ENCODE measurements at regions not wholly inside any gene's neighbourhood (a gene's known extent, or its start where the extent isn't known, plus 50 kb on each side); places are given as distances from the start of the nearest gene placed in this dataset.

- no peak for DNase-seq
These were observed 183.5 kb downstream of the SUCNR1 start for GRCh38 chr3:152056987-152057386.

GRCh38 chr3:152058856-152059255 lies 185.4 kb downstream of the SUCNR1 start:
- DNase-seq = no peak

GRCh38 chr3:152060701-152061100 lies 187.3 kb downstream of the SUCNR1 start:
- DNase-seq = no peak

GRCh38 chr3:152061296-152061695 lies 187.9 kb downstream of the SUCNR1 start:
- DNase-seq = no peak

GRCh38 chr3:152069871-152070270 lies 196.4 kb downstream of the SUCNR1 start:
- no peak for DNase-seq

- DNase-seq = no peak
These were observed 197.4 kb upstream of the MBNL1 start for GRCh38 chr3:152071315-152071714.

GRCh38 chr3:152071924-152072323 lies 196.8 kb upstream of the MBNL1 start:
- no peak for DNase-seq

- no peak for DNase-seq
These were observed 195.5 kb upstream of the MBNL1 start for GRCh38 chr3:152073267-152073666.

GRCh38 chr3:152076148-152076547 lies 192.6 kb upstream of the MBNL1 start:
- no peak for DNase-seq

GRCh38 chr3:152079980-152080379 lies 188.7 kb upstream of the MBNL1 start:
- DNase-seq = no peak

- DNase-seq = no peak
These were observed 185.6 kb upstream of the MBNL1 start for GRCh38 chr3:152083135-152083534.

GRCh38 chr3:152084441-152085158 lies 184.1 kb upstream of the MBNL1 start:
- DNase-seq = no peak

GRCh38 chr3:152087153-152087552 lies 181.6 kb upstream of the MBNL1 start:
- DNase-seq = no peak

GRCh38 chr3:152089528-152089927 lies 179.2 kb upstream of the MBNL1 start:
- DNase-seq = no peak

GRCh38 chr3:152091725-152092124 lies 177.0 kb upstream of the MBNL1 start:
- no peak for DNase-seq

- DNase-seq = no peak
These were observed 174.8 kb upstream of the MBNL1 start for GRCh38 chr3:152093901-152094300.

- DNase-seq = no peak
These were observed 174.3 kb upstream of the MBNL1 start for GRCh38 chr3:152094406-152094805.

- DNase-seq = no peak
These were observed 173.3 kb upstream of the MBNL1 start for GRCh38 chr3:152095472-152095871.

- no peak for DNase-seq
These were observed 172.3 kb upstream of the MBNL1 start for GRCh38 chr3:152096280-152096906.

GRCh38 chr3:152097120-152097519 lies 171.6 kb upstream of the MBNL1 start:
- DNase-seq = no peak

- no peak for DNase-seq
These were observed 171.0 kb upstream of the MBNL1 start for GRCh38 chr3:152097770-152098169.

GRCh38 chr3:152100491-152101132 lies 168.1 kb upstream of the MBNL1 start:
- no peak for DNase-seq

GRCh38 chr3:152102410-152102809 lies 166.3 kb upstream of the MBNL1 start:
- DNase-seq = no peak

- DNase-seq = no peak
These were observed 165.5 kb upstream of the MBNL1 start for GRCh38 chr3:152103257-152103656.
